Mesendoderm (in vitro differentiated cells): ENCODE measurements at regions not wholly inside any gene's neighbourhood (a gene's known extent, or its start where the extent isn't known, plus 50 kb on each side); places are given as distances from the start of the nearest gene placed in this dataset.

Experiments used
- DNase-seq: peaks from one replicate; pipeline ENCODE4 v3.0.0; 2013
- H2AK5ac ChIP-seq: 2 replicates; pipeline ENCODE4 v1.6.1; 2013; ENCODE audit warnings: low read length, inconsistent platforms
- H2BK120ac ChIP-seq: 2 replicates; pipeline ENCODE4 v1.6.1; 2013; ENCODE audit warnings: low read depth, mild to moderate bottlenecking, low read length, moderate library complexity, mixed read lengths
- H2BK15ac ChIP-seq: replicated peaks from 2 replicates; pipeline ENCODE4 v1.6.1; 2013; ENCODE audit warnings: low read depth, mild to moderate bottlenecking, moderate library complexity
- H2BK5ac ChIP-seq: 2 replicates; pipeline ENCODE4 v1.6.1; 2013; ENCODE audit warnings: low read length, inconsistent platforms
- H3K18ac ChIP-seq: 2 replicates; pipeline ENCODE4 v1.6.1; 2013; ENCODE audit warnings: mild to moderate bottlenecking, low read length, mixed read lengths
- H3K23ac ChIP-seq: one replicate; pipeline ENCODE4 v1.6.1; 2013; ENCODE audit warnings: low read length
- H3K27ac ChIP-seq: 2 replicates; pipeline ENCODE4 v1.5.1; 2013; ENCODE audit warnings: low read depth, mild to moderate bottlenecking, inconsistent platforms, low read length, moderate library complexity
- H3K27me3 ChIP-seq: 2 replicates; pipeline ENCODE4 v1.6.1; 2013; ENCODE audit warnings: low read length, control low read depth, mild to moderate bottlenecking, inconsistent platforms; ENCODE audit not compliant: insufficient read depth, poor library complexity
- H3K36me3 ChIP-seq: 2 replicates; pipeline ENCODE4 v1.6.1; 2013; ENCODE audit warnings: low read length, inconsistent platforms; ENCODE audit not compliant: control insufficient read depth, insufficient read depth
- H3K4ac ChIP-seq: one replicate; pipeline ENCODE4 v1.6.1; 2013; ENCODE audit warnings: low read depth, mild to moderate bottlenecking, low read length, moderate library complexity
- H3K4me1 ChIP-seq: 2 replicates; pipeline ENCODE4 v1.6.1; 2013; ENCODE audit warnings: low read depth, low read length, inconsistent platforms; ENCODE audit not compliant: control insufficient read depth
- H3K4me2 ChIP-seq: 2 replicates; pipeline ENCODE4 v1.6.1; 2013; ENCODE audit warnings: low read length
- H3K4me3 ChIP-seq: 2 replicates; pipeline ENCODE4 v1.5.1; 2013; ENCODE audit warnings: mild to moderate bottlenecking, low read length
- H3K56ac ChIP-seq: one replicate; pipeline ENCODE4 v1.6.1; 2013; ENCODE audit warnings: low read length
- H3K79me1 ChIP-seq: 2 replicates; pipeline ENCODE4 v1.6.1; 2013; ENCODE audit warnings: low read length, inconsistent platforms
- H3K79me2 ChIP-seq: 2 replicates; pipeline ENCODE4 v1.6.1; 2013; ENCODE audit warnings: mild to moderate bottlenecking, low read length; ENCODE audit not compliant: control insufficient read depth, insufficient read depth
- H3K9ac ChIP-seq: 2 replicates; pipeline ENCODE4 v1.6.1; 2013; ENCODE audit warnings: low read length, inconsistent platforms
- H4K5ac ChIP-seq: one replicate; pipeline ENCODE4 v1.6.1; 2013; ENCODE audit warnings: low read length
- H4K8ac ChIP-seq: one replicate; pipeline ENCODE4 v1.6.1; 2013; ENCODE audit warnings: low read depth, mild to moderate bottlenecking, control low read depth, low read length, moderate library complexity
- WGBS: extraction: QIAGEN DNeasy Blood & Tissue Kit; methylation state at CpG from one replicate; pipeline ENCODE4 v1.1.7; 2013; ENCODE audit warnings: low lambda C conversion rate, missing lambda C conversion rate; ENCODE audit not compliant: insufficient coverage; ENCODE audit errors: extremely low coverage; 5-methylcytosine and 5-hydroxymethylcytosine counted together

DNA sequence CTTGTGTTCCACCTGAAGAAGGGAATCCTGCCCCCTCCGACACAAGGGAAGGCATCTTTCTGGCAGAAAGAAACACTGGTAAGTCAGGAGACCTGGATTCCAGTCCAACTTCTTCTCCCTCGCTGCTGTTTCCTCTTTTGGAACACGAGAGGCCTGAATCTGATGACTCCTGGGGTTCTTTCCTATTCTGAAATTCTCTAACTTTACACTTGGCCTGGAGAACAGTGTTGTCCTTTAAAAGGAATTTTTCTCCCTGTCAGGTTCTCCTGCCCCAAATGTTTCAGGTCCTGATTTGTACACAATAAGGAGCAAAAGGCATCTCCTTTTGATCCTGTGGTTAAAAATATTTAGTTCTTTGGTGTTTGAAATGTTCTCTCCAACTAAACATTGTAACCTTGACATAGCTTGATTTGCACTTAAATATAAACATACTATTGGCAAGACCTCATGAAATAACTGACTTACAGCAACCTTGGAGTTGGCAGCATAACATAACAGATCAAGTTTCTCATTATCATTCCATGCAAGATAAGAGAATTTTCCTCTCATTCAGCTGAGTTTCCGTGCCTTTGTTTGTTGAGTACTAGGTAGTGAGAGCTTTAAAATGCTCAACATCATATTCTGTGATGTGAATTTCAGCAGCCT is 244.8 kb downstream of the COG6 start:
- Histone ChIP-seq H3K4me2 (no peak overlapping the region), H3K4ac (no peak overlapping the region), H3K4me3 (no peak overlapping the region), H3K79me1 (no peaks in the 10 kb centered on the region), H3K27ac (no peak overlapping the region), H3K9ac (no peak overlapping the region), H3K27me3 (no peaks in the 10 kb centered on the region), H3K36me3 (no peaks in the 10 kb centered on the region), H3K18ac (no peak overlapping the region), H2BK120ac (no peak overlapping the region), H3K4me1 (no peaks in the 10 kb centered on the region), H2AK5ac (no peak overlapping the region), H3K56ac (no peak overlapping the region), H3K79me2 (no peaks in the 10 kb centered on the region), H4K5ac (no peak overlapping the region), H2BK15ac (no peak overlapping the region), H2BK5ac (no peak overlapping the region), H4K8ac (no peak overlapping the region), H3K23ac (no peak overlapping the region)
- WGBS, result no CpG with 5 or more reads among the region's 4 CpGs
- DNase-seq, result no peak

GRCh38 chr13:39904959-39905358 is 249.5 kb downstream of the COG6 start:
- H3K79me2 ChIP-seq, result no peaks in the 10 kb centered on the region
- no CpG with 5 or more reads among the region's 2 CpGs for WGBS
- no peak overlapping the region for H2BK15ac ChIP-seq
- no peak overlapping the region for H2BK120ac ChIP-seq
- H3K4me1 ChIP-seq, result no peaks in the 10 kb centered on the region
- no peak overlapping the region for H3K56ac ChIP-seq
- no peak overlapping the region for H3K23ac ChIP-seq
- no peak overlapping the region for H3K27ac ChIP-seq
- no peaks in the 10 kb centered on the region for H3K27me3 ChIP-seq
- H3K9ac ChIP-seq, result no peak overlapping the region
- DNase-seq, result no peak
- no peak overlapping the region for H3K18ac ChIP-seq
- no peak overlapping the region for H3K4me3 ChIP-seq
- H3K79me1 ChIP-seq, result no peaks in the 10 kb centered on the region
- no peak overlapping the region for H4K5ac ChIP-seq
- H3K4ac ChIP-seq, result no peak overlapping the region
- no peak overlapping the region for H2BK5ac ChIP-seq
- no peak overlapping the region for H4K8ac ChIP-seq
- no peaks in the 10 kb centered on the region for H3K36me3 ChIP-seq
- H3K4me2 ChIP-seq, result no peak overlapping the region
- no peak overlapping the region for H2AK5ac ChIP-seq

GRCh38 chr13:39909634-39910033 is 254.2 kb downstream of the COG6 start:
- Histone ChIP-seq H3K4me1 (no peaks in the 10 kb centered on the region), H3K23ac (no peak overlapping the region), H2AK5ac (no peak overlapping the region), H3K27ac (no peak overlapping the region), H3K79me1 (no peaks in the 10 kb centered on the region), H3K9ac (no peak overlapping the region), H3K79me2 (no peaks in the 10 kb centered on the region), H3K27me3 (no peaks in the 10 kb centered on the region), H4K8ac (no peak overlapping the region), H3K36me3 (no peaks in the 10 kb centered on the region), H2BK5ac (no peak overlapping the region), H3K4me2 (no peak overlapping the region), H4K5ac (no peak overlapping the region), H3K4me3 (no peak overlapping the region), H2BK120ac (no peak overlapping the region), H3K18ac (no peak overlapping the region), H2BK15ac (no peak overlapping the region), H3K4ac (no peak overlapping the region), H3K56ac (no peak overlapping the region)
- no peak for DNase-seq
- WGBS, result no CpG with 5 or more reads among the region's 3 CpGs

DNA sequence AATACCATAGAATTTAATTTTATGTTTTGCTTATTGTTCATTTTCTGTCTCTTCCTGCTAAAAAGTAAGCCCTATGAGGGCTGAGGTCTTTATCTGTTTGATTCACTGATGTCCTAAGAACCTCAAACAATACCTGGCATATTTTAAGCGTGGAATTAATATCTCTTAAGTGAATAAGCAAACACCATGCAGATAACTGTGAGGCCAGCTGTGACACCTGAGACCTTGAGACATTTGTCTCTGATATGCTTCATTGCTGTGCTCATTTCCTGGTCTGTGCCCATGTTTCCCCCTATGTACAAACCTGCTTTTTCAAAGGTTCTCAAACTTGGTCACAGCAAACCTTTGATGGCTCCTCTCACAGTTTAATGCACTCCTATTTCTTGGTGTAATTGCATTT is 254.6 kb downstream of the COG6 start:
- Histone ChIP-seq H4K8ac (no peak overlapping the region), H3K27me3 (no peaks in the 10 kb centered on the region), H3K23ac (no peak overlapping the region), H2BK120ac (no peak overlapping the region), H2BK5ac (no peak overlapping the region), H3K56ac (no peak overlapping the region), H3K36me3 (no peaks in the 10 kb centered on the region), H3K4ac (no peak overlapping the region), H2BK15ac (no peak overlapping the region), H2AK5ac (no peak overlapping the region), H3K4me3 (no peak overlapping the region), H3K79me2 (no peaks in the 10 kb centered on the region), H3K9ac (no peak overlapping the region), H3K18ac (no peak overlapping the region), H3K27ac (no peak overlapping the region), H3K4me2 (no peak overlapping the region), H3K79me1 (no peaks in the 10 kb centered on the region), H3K4me1 (no peaks in the 10 kb centered on the region), H4K5ac (no peak overlapping the region)
- DNase-seq, result peak; percentile 9
- no CpG with 5 or more reads among the region's 1 CpG for WGBS

- Histone ChIP-seq H2BK5ac (no peak overlapping the region), H4K8ac (no peak overlapping the region), H3K18ac (no peak overlapping the region), H3K79me2 (no peaks in the 10 kb centered on the region), H2AK5ac (no peak overlapping the region), H3K4me2 (no peak overlapping the region), H3K27me3 (no peaks in the 10 kb centered on the region), H3K56ac (no peak overlapping the region), H3K36me3 (no peaks in the 10 kb centered on the region), H3K27ac (no peak overlapping the region), H2BK120ac (no peak overlapping the region), H3K79me1 (no peaks in the 10 kb centered on the region), H3K4me1 (no peaks in the 10 kb centered on the region), H3K4me3 (no peak overlapping the region), H3K4ac (no peak overlapping the region), H3K9ac (no peak overlapping the region), H3K23ac (no peak overlapping the region), H2BK15ac (no peak overlapping the region), H4K5ac (no peak overlapping the region)
- no peak for DNase-seq
Observed at GRCh38 chr13:39910833-39911232, 255.4 kb downstream of the COG6 start.

- Histone ChIP-seq H3K56ac (no peak overlapping the region), H2BK5ac (no peak overlapping the region), H4K5ac (no peak overlapping the region), H3K27ac (no peak overlapping the region), H3K18ac (no peak overlapping the region), H3K79me1 (no peaks in the 10 kb centered on the region), H4K8ac (no peak overlapping the region), H2BK15ac (no peak overlapping the region), H3K27me3 (no peaks in the 10 kb centered on the region), H2AK5ac (no peak overlapping the region), H3K4me1 (no peaks in the 10 kb centered on the region), H3K4ac (no peak overlapping the region), H3K9ac (no peak overlapping the region), H3K4me2 (no peak overlapping the region), H3K4me3 (no peak overlapping the region), H3K23ac (no peak overlapping the region), H3K36me3 (no peaks in the 10 kb centered on the region), H2BK120ac (no peak overlapping the region), H3K79me2 (no peaks in the 10 kb centered on the region)
- no CpG with 5 or more reads among the region's 4 CpGs for WGBS
- no peak for DNase-seq
Observed at GRCh38 chr13:39913339-39913738, 257.9 kb downstream of the COG6 start.
